CD14-positive monocyte (primary cell): ENCODE measurements at regions not wholly inside any gene's neighbourhood (a gene's known extent, or its start where the extent isn't known, plus 50 kb on each side); places are given as distances from the start of the nearest gene placed in this dataset.

ENCODE experiments used
- DNase-seq, 3 donors: peaks; one replicate each; pipeline ENCODE4 v3.0.0-alpha.2; 2011 to 2022
- H2AFZ ChIP-seq: 2 replicates; pipeline ENCODE4 v1.6.0; 2012; ENCODE audit warnings: mild to moderate bottlenecking, low read depth, low read length, inconsistent platforms; ENCODE audit not compliant: insufficient read depth, poor library complexity, severe bottlenecking
- H3K27ac ChIP-seq, 2 donors: 1 replicate in 1 of 2; 2 replicates in 1 of 2; pipeline ENCODE4 v1.5.1; 2012 to 2013; ENCODE audit warnings: low read length in 2 of 2, control low read depth in 1 of 2, inconsistent platforms in 1 of 2, low read depth in 1 of 2, mild to moderate bottlenecking in 1 of 2
- H3K27me3 ChIP-seq, 2 donors: one replicate each; pipeline versions ENCODE4 v1.6.0 to v1.6.1; 2011 to 2013; ENCODE audit warnings: low read length in 2 of 2; ENCODE audit not compliant: control insufficient read depth in 2 of 2, insufficient read depth in 2 of 2
- H3K36me3 ChIP-seq, 2 donors: replicated peaks in 1 of 2; 1 replicate in 1 of 2; 2 replicates in 1 of 2; pipeline versions ENCODE4 v1.5.1 to v1.6.1; 2012 to 2013; ENCODE audit warnings: low read length in 2 of 2, control low read depth in 1 of 2, inconsistent platforms in 1 of 2, mild to moderate bottlenecking in 1 of 2; ENCODE audit not compliant: insufficient read depth in 2 of 2, control insufficient read depth in 1 of 2
- H3K4me1 ChIP-seq, 2 donors: 1 replicate in 1 of 2; 2 replicates in 1 of 2; pipeline versions ENCODE4 v1.5.1 to v1.6.1; 2012 to 2013; ENCODE audit warnings: low read length in 2 of 2, control low read depth in 1 of 2, inconsistent platforms in 1 of 2, mild to moderate bottlenecking in 1 of 2, moderate library complexity in 1 of 2; ENCODE audit not compliant: insufficient read depth in 2 of 2, control insufficient read depth in 1 of 2
- H3K4me2 ChIP-seq: replicated peaks from 2 replicates; pipeline ENCODE3; 2012; ENCODE audit warnings: low read length, moderate library complexity, mild to moderate bottlenecking; ENCODE audit not compliant: poor library complexity, severe bottlenecking; ENCODE audit errors: extremely low read depth
- H3K4me3 ChIP-seq, 3 experiments: fragments of 200-600 bp in 1 of 3; sonication (generic) in 1 of 3; replicated peaks in 1 of 3; 1 replicate in 2 of 3; 2 replicates in 1 of 3; pipeline ENCODE4 v1.5.1; 2011 to 2013; ENCODE audit warnings: low read length in 3 of 3, mild to moderate bottlenecking in 3 of 3, control low read depth in 2 of 3, low read depth in 2 of 3, inconsistent platforms in 1 of 3, moderate library complexity in 1 of 3
- H3K79me2 ChIP-seq: 2 replicates; pipeline ENCODE4 v1.6.0; 2012; ENCODE audit warnings: mild to moderate bottlenecking, control low read depth, inconsistent platforms, low read length, moderate library complexity; ENCODE audit not compliant: insufficient read depth
- H3K9ac ChIP-seq: 2 replicates; pipeline ENCODE4 v1.6.0; 2017; ENCODE audit warnings: low read length, mild to moderate bottlenecking; ENCODE audit not compliant: insufficient read depth, poor library complexity, severe bottlenecking
- H3K9me3 ChIP-seq, 2 donors: replicated peaks in 1 of 2; 1 replicate in 1 of 2; 2 replicates in 1 of 2; pipeline versions ENCODE4 v1.5.1 to v1.6.1; 2012 to 2013; ENCODE audit warnings: low read length in 2 of 2, control low read depth in 1 of 2; ENCODE audit not compliant: control insufficient read depth in 1 of 2, insufficient read depth in 1 of 2
- H4K20me1 ChIP-seq: 2 replicates; pipeline ENCODE4 v1.6.0; 2012; ENCODE audit warnings: mild to moderate bottlenecking, low read length, control low read depth, moderate library complexity; ENCODE audit not compliant: insufficient read depth
- H3K27ac Mint-ChIP-seq, 7 donors: one replicate each; pipeline ENCODE4 v1.8.0; 2020; ENCODE audit warnings: mild to moderate bottlenecking in 7 of 7, mixed read lengths in 7 of 7, moderate library complexity in 6 of 7, inconsistent platforms in 2 of 7
- H3K27me3 Mint-ChIP-seq, 3 donors: one replicate each; pipeline ENCODE4 v1.8.0; 2021 to 2022; ENCODE audit warnings: low read depth in 3 of 3, mild to moderate bottlenecking in 3 of 3, mixed read lengths in 3 of 3, moderate library complexity in 3 of 3, inconsistent platforms in 1 of 3
- H3K36me3 Mint-ChIP-seq, 2 donors: one replicate each; pipeline ENCODE4 v1.8.0; 2020; ENCODE audit warnings: mixed read lengths in 2 of 2, inconsistent platforms in 1 of 2, mild to moderate bottlenecking in 1 of 2
- H3K4me1 Mint-ChIP-seq: one replicate; pipeline ENCODE4 v1.8.0; 2020; ENCODE audit warnings: mild to moderate bottlenecking, mixed read lengths
- H3K4me3 Mint-ChIP-seq, 2 donors: one replicate each; pipeline ENCODE4 v1.8.0; 2020; ENCODE audit warnings: mild to moderate bottlenecking in 2 of 2, mixed read lengths in 2 of 2, moderate library complexity in 1 of 2
- H3K9me3 Mint-ChIP-seq, 7 donors: one replicate each; pipeline ENCODE4 v1.8.0; 2020 to 2022; ENCODE audit warnings: mixed read lengths in 7 of 7, mild to moderate bottlenecking in 6 of 7, moderate library complexity in 6 of 7, inconsistent platforms in 2 of 7
- CTCF ChIP-seq: fragments of 200-600 bp; IDR thresholded peaks from one replicate; pipeline ENCODE4 v1.8.0; 2022; ENCODE audit warnings: antibody characterized with exemption, mild to moderate bottlenecking
- WGBS: methylation state at CpG from one replicate; pipeline ENCODE4 v1.1.5; 2013; ENCODE audit warnings: missing lambda C conversion rate; ENCODE audit not compliant: insufficient coverage; 5-methylcytosine and 5-hydroxymethylcytosine counted together
- intact Hi-C, 2 donors: fragments of 100-400 bp; cut with micrococcal nuclease; formaldehyde crosslinking; loops; one replicate each; pipeline versions ENCODE4 v1.15.0 to v1.15.1; 2023

DNA sequence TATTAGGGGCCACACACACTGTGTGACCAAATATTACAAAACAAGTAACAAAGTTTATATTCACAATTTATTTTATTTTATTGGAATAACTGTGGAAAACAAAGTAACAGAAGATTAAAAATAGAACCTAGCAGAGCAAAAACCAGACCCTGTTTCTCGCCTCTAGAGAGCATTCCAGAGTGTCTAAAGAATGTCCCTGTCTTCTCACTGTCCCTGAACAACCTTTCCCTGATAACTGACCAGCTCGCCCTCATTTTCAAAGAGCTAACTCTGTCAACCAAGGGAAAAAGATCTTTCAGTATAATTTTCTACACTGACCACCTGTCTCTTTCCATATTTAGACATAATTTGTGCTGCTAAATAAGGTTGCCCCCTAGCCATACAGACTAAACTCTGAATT is 646.9 kb downstream of the USP25 start:
- H3K9me3 ChIP-seq = no peaks in the 10 kb centered on the region
- no peaks in the 10 kb centered on the region for H3K79me2 ChIP-seq
- no peak overlapping the region for H3K27ac ChIP-seq
- no peak for TF ChIP-seq CTCF
- no peaks in the 10 kb centered on the region for H3K27me3 ChIP-seq
- Mint-ChIP-seq H3K36me3 (no peaks in the 10 kb centered on the region), H3K27me3 (no peaks in the 10 kb centered on the region), H3K27ac (no peak overlapping the region), H3K4me1 (no peaks in the 10 kb centered on the region), H3K9me3 (peaks cover 0 to 5% (median 0%) of the 10 kb centered on the region in 7 donors), H3K4me3 (no peak overlapping the region)
- no peak overlapping the region for H3K4me3 ChIP-seq
- WGBS = 100% methylated on average over 1 of the region's 2 CpGs
- H3K9ac ChIP-seq = no peak overlapping the region
- no peak overlapping the region for H2AFZ ChIP-seq
- H3K4me2 ChIP-seq = no peak overlapping the region
- DNase-seq = no peak
- H4K20me1 ChIP-seq = no peaks in the 10 kb centered on the region
- no peaks in the 10 kb centered on the region for H3K4me1 ChIP-seq
- H3K36me3 ChIP-seq = no peaks in the 10 kb centered on the region
- intact Hi-C loops = no loop called here

DNA sequence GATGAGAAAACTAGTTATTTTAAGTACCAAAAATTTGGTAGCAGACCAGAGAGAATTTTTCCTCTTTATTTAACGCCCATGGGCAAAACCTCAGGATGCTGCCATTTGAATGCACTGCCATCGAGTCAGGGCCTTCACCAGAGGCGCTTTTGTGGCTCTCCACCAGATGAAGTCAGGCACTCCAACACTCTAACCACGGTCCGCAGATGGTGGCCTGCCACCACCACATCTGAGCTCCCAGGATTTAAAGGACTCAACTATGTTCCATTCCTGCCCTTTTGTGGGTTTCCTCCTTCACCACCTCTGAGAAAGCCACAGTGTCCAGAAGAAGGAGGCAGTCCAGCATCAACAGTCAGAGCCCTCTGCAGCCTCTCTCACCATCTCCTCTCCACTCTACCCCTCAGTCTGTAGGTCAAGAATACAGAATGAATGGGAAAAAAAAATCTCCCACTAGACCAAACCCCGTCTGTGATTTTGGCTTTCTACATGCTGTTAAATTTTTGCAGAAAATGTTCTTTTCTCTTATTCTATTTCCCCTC is 647.4 kb downstream of the USP25 start:
- Mint-ChIP-seq H3K27ac (no peak overlapping the region), H3K27me3 (no peaks in the 10 kb centered on the region), H3K36me3 (no peaks in the 10 kb centered on the region)

More for the DNA sequence above, 647.4 kb downstream of the USP25 start:
- no peaks in the 10 kb centered on the region for H3K27me3 ChIP-seq
- H3K9me3 ChIP-seq = no peaks in the 10 kb centered on the region
- H3K4me1 Mint-ChIP-seq = no peaks in the 10 kb centered on the region
- H3K4me3 Mint-ChIP-seq = no peak overlapping the region
- no peak overlapping the region for H3K4me3 ChIP-seq
- intact Hi-C loops = no loop called here
- H4K20me1 ChIP-seq = no peaks in the 10 kb centered on the region
- no peak overlapping the region for H3K27ac ChIP-seq
- 86% methylated on average over 5 of the region's 6 CpGs for WGBS
- H3K9ac ChIP-seq = no peak overlapping the region
- no peaks in the 10 kb centered on the region for H3K36me3 ChIP-seq
- no peak overlapping the region for H3K4me2 ChIP-seq
- H3K4me1 ChIP-seq = no peaks in the 10 kb centered on the region
- DNase-seq = no peak
- H3K79me2 ChIP-seq = no peaks in the 10 kb centered on the region
- TF ChIP-seq CTCF = no peak
- no peak overlapping the region for H2AFZ ChIP-seq
- peaks cover 0 to 5% (median 0%) of the 10 kb centered on the region in 7 donors for H3K9me3 Mint-ChIP-seq
